ENCODE measurements at regions not wholly inside any gene's neighbourhood (a gene's known extent, or its start where the extent isn't known, plus 50 kb on each side); places are given as distances from the start of the nearest gene placed in this dataset.

DNA sequence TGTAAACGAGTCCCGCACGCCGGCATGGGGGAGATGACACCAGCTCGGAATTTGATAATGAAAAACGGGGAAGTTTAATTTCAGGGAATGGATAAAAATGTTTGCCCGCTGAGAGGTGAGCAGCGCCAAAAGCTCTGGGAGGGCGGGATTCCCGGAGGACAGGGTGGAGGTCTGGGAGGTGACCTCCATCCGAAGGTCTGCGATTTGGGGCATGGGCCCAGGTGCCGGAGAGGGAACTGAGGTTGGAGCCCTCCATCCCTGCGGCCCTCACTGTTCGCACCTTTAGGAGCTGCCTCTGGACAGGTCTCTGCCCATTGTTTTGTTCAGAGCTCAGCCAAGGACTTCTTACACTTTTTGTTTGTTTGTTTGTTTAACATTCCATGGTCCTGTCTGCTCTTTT is 129.8 kb downstream of the URI1 start:
- no peaks in the 10 kb centered on the region for H3K27me3 ChIP-seq (ENCODE audit: insufficient read depth)
- no peaks in the 10 kb centered on the region for H3K9me2 ChIP-seq
- no peak for TF ChIP-seq MEF2A (IDR thresholded peaks at IDR 0.05; ENCODE audit: borderline replicate concordance, low read depth)
- TF ChIP-seq RAD21 (IDR thresholded peaks at IDR 0.05; ENCODE audit: low read length), result no peak
- no peak for TF ChIP-seq SIN3A (IDR thresholded peaks at IDR 0.05; ENCODE audit: borderline replicate concordance, low read depth, low read length)
- no peak for TF ChIP-seq USF1 (IDR thresholded peaks at IDR 0.05; ENCODE audit: borderline replicate concordance, low read depth)
- TF ChIP-seq EZH2phosphoT487 (IDR thresholded peaks at IDR 0.05; ENCODE audit: borderline replicate concordance, low read depth), result no peak
- H2AFZ ChIP-seq (ENCODE audit: low read depth), result no peak overlapping the region
- H3K27ac ChIP-seq (ENCODE audit: low read depth in 2 of 2, low read length in 1 of 2), result no peak overlapping the region
- no peaks in the 10 kb centered on the region for H3K9me3 ChIP-seq
- no peaks in the 10 kb centered on the region for H4K20me1 ChIP-seq (ENCODE audit: insufficient read depth)
- H3K79me2 ChIP-seq (ENCODE audit: insufficient read depth), result no peaks in the 10 kb centered on the region
- ChIA-PET POLR2A (no interaction called here), CTCF (interaction anchor here (0.8 to 1.6 kb wide), 6 partner anchors 10 to 578 kb away, joined by 3 to 7 read pairs (median 4); no protein-coding TSS in a partner anchor)
- H3K4me3 ChIP-seq (ENCODE audit: low read depth in 2 of 2, low read length in 1 of 2), result no peak overlapping the region
- H3K4me1 ChIP-seq (ENCODE audit: control insufficient read depth in 1 of 2, insufficient read depth in 2 of 2, low read depth in 1 of 2, low read length in 1 of 2), result peaks cover 0 to 13% of the 10 kb centered on the region in 2 experiments; a peak in 2 of 4 replicates
- H3K4me2 ChIP-seq, result no peak overlapping the region
- H3K9ac ChIP-seq, result no peak overlapping the region
- H3F3A ChIP-seq (replicated peaks; ENCODE audit: insufficient read depth), result no peaks in the 10 kb centered on the region
- 77% methylated on average over 15 of the region's 15 CpGs for WGBS (ENCODE audit: low lambda C conversion rate)
- DNase-seq, result no peak
- H3K36me3 ChIP-seq (replicated peaks in 1 of 2; ENCODE audit: control insufficient read depth in 1 of 2, insufficient read depth in 2 of 2, low read length in 1 of 2), result no peaks in the 10 kb centered on the region

DNA sequence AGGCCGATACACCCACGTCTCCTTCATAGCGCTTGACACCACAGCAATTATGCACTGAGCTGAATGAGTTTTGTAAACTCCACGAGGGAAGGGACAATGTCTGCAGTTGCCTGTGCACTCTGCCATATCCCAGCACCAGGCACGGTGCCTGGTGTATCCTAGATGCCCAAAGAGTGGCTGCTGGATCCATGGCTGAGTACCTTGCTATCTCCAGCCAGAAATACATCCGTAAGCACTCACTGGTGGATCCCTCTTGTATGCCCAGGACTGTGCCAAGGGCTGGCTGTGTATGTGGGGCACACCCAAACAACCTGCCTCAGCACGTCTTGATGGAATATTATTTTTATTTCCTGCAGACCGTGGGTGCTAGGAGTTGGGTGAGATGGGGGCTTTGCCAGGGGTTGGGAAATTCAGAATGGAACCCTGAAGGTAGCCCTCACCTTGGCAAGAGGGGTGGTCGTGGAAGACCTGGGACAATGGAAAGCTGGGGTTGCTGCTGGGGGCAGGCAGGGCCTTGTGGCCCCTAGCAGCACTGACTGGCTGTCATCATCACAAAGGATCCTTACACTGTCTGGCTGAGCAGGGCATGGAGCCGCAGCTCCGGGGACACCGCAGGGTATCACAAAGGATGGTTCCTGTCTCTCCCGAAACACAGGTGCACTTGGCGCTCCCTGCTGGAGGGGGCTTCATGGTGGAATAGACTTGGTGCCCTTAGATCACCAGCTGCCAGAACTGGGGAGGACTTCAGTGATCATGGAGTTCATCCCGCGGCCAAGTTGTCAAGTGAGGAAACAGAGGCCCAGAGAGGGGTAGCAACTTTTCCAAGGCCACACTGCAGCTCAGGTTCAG is 131.3 kb downstream of the URI1 start:
- H3K27ac ChIP-seq (ENCODE audit: low read depth in 2 of 2, low read length in 1 of 2), result no peak overlapping the region
- no peaks in the 10 kb centered on the region for H3F3A ChIP-seq (replicated peaks; ENCODE audit: insufficient read depth)
- no peaks in the 10 kb centered on the region for H3K79me2 ChIP-seq (ENCODE audit: insufficient read depth)
- ChIA-PET POLR2A (no interaction called here), CTCF (interaction anchor here (1.2 to 1.7 kb wide), 2 partner anchors 9 to 12 kb away, joined by 4 read pairs; no protein-coding TSS in a partner anchor)
- H3K4me3 ChIP-seq (ENCODE audit: low read depth in 2 of 2, low read length in 1 of 2), result no peak overlapping the region
- no peak for DNase-seq
- no peak overlapping the region for H2AFZ ChIP-seq (ENCODE audit: low read depth)
- peaks cover 0 to 13% of the 10 kb centered on the region in 2 experiments; a peak in 2 of 4 replicates for H3K4me1 ChIP-seq (ENCODE audit: control insufficient read depth in 1 of 2, insufficient read depth in 2 of 2, low read depth in 1 of 2, low read length in 1 of 2)
- H3K27me3 ChIP-seq (ENCODE audit: insufficient read depth), result no peaks in the 10 kb centered on the region
- H3K9me2 ChIP-seq, result no peaks in the 10 kb centered on the region
- H3K9ac ChIP-seq, result no peak overlapping the region
- WGBS (ENCODE audit: low lambda C conversion rate), result 55% methylated on average over 15 of the region's 16 CpGs
- no peaks in the 10 kb centered on the region for H4K20me1 ChIP-seq (ENCODE audit: insufficient read depth)
- no peaks in the 10 kb centered on the region for H3K9me3 ChIP-seq
- H3K4me2 ChIP-seq, result no peak overlapping the region
- H3K36me3 ChIP-seq (replicated peaks in 1 of 2; ENCODE audit: control insufficient read depth in 1 of 2, insufficient read depth in 2 of 2, low read length in 1 of 2), result no peaks in the 10 kb centered on the region
- no peak for TF ChIP-seq EP300 (IDR thresholded peaks at IDR 0.05; ENCODE audit: borderline replicate concordance in 1 of 2, low read depth in 1 of 2, low read length in 1 of 2)
- TF ChIP-seq, protein P1, sequence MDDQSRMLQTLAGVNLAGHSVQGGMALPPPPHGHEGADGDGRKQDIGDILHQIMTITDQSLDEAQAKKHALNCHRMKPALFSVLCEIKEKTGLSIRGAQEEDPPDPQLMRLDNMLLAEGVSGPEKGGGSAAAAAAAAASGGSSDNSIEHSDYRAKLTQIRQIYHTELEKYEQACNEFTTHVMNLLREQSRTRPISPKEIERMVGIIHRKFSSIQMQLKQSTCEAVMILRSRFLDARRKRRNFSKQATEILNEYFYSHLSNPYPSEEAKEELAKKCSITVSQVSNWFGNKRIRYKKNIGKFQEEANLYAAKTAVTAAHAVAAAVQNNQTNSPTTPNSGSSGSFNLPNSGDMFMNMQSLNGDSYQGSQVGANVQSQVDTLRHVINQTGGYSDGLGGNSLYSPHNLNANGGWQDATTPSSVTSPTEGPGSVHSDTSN (IDR thresholded peaks at IDR 0.05), result no peak
- TF ChIP-seq TEAD4 (IDR thresholded peaks at IDR 0.05; ENCODE audit: borderline replicate concordance, insufficient read depth), result no peak
- TF ChIP-seq FOSL2 (IDR thresholded peaks at IDR 0.05; ENCODE audit: borderline replicate concordance, low read depth), result no peak
- no peak for TF ChIP-seq EZH2phosphoT487 (IDR thresholded peaks at IDR 0.05; ENCODE audit: borderline replicate concordance, low read depth)
- no peak for TF ChIP-seq FOXM1 (IDR thresholded peaks at IDR 0.05; ENCODE audit: low read depth)
- no peak for TF ChIP-seq RFX5 (IDR thresholded peaks at IDR 0.05; ENCODE audit: low read length)
- TF ChIP-seq POLR2AphosphoS5 (IDR thresholded peaks at IDR 0.05; ENCODE audit: low read depth, low read length), result no peak
- no peak for TF ChIP-seq CHD2 (IDR thresholded peaks at IDR 0.05; ENCODE audit: low read length, partially characterized antibody)
- TF ChIP-seq MEF2A (IDR thresholded peaks at IDR 0.05; ENCODE audit: borderline replicate concordance, low read depth), result no peak
- no peak for TF ChIP-seq TCF12 (IDR thresholded peaks at IDR 0.05)
- no peak for TF ChIP-seq RCOR1 (IDR thresholded peaks at IDR 0.05; ENCODE audit: low read length)
- TF ChIP-seq, protein P2, sequence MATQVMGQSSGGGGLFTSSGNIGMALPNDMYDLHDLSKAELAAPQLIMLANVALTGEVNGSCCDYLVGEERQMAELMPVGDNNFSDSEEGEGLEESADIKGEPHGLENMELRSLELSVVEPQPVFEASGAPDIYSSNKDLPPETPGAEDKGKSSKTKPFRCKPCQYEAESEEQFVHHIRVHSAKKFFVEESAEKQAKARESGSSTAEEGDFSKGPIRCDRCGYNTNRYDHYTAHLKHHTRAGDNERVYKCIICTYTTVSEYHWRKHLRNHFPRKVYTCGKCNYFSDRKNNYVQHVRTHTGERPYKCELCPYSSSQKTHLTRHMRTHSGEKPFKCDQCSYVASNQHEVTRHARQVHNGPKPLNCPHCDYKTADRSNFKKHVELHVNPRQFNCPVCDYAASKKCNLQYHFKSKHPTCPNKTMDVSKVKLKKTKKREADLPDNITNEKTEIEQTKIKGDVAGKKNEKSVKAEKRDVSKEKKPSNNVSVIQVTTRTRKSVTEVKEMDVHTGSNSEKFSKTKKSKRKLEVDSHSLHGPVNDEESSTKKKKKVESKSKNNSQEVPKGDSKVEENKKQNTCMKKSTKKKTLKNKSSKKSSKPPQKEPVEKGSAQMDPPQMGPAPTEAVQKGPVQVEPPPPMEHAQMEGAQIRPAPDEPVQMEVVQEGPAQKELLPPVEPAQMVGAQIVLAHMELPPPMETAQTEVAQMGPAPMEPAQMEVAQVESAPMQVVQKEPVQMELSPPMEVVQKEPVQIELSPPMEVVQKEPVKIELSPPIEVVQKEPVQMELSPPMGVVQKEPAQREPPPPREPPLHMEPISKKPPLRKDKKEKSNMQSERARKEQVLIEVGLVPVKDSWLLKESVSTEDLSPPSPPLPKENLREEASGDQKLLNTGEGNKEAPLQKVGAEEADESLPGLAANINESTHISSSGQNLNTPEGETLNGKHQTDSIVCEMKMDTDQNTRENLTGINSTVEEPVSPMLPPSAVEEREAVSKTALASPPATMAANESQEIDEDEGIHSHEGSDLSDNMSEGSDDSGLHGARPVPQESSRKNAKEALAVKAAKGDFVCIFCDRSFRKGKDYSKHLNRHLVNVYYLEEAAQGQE (IDR thresholded peaks at IDR 0.05; ENCODE audit: low read depth, low read length), result no peak
- no peak for TF ChIP-seq SIN3A (IDR thresholded peaks at IDR 0.05; ENCODE audit: borderline replicate concordance, low read depth, low read length)
- TF ChIP-seq, protein P3, sequence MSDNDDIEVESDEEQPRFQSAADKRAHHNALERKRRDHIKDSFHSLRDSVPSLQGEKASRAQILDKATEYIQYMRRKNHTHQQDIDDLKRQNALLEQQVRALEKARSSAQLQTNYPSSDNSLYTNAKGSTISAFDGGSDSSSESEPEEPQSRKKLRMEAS (IDR thresholded peaks at IDR 0.05; ENCODE audit: low read depth), result no peak

All from SK-N-SH (cell line).